Astrocyte (in vitro differentiated cells and primary cell): ENCODE measurements at regions not wholly inside any gene's neighbourhood (a gene's known extent, or its start where the extent isn't known, plus 50 kb on each side); places are given as distances from the start of the nearest gene placed in this dataset.

Experiments used
- DNase-seq: peaks from one replicate; pipeline ENCODE4 v3.0.0-alpha.2; 2010; ENCODE audit warnings: low read depth
- FAIRE-seq: peaks from 2 replicates; lab custom pipeline; 2011; peaks lifted over from hg19 to GRCh38; lab: Jason Lieb, UNC
- H2AFZ ChIP-seq: 2 replicates; pipeline ENCODE4 v1.6.0; 2012; ENCODE audit warnings: low read depth, low read length, inconsistent platforms
- H3K27ac ChIP-seq: 2 replicates; pipeline ENCODE4 v1.5.1; 2011; ENCODE audit warnings: low read depth, low read length, inconsistent platforms
- H3K27me3 ChIP-seq: 2 replicates; pipeline ENCODE4 v1.6.0; 2011; ENCODE audit warnings: low read length, inconsistent platforms; ENCODE audit not compliant: insufficient read depth
- H3K36me3 ChIP-seq: 2 replicates; pipeline ENCODE4 v1.5.1; 2011; ENCODE audit warnings: low read length, inconsistent platforms; ENCODE audit not compliant: insufficient read depth
- H3K4me1 ChIP-seq: 2 replicates; pipeline ENCODE4 v1.5.1; 2011; ENCODE audit warnings: low read length, inconsistent platforms; ENCODE audit not compliant: insufficient read depth
- H3K4me2 ChIP-seq: 2 replicates; pipeline ENCODE4 v1.6.0; 2012; ENCODE audit warnings: low read length, inconsistent platforms
- H3K4me3 ChIP-seq: 2 replicates; pipeline ENCODE4 v1.5.1; 2011; ENCODE audit warnings: low read depth, mild to moderate bottlenecking, low read length, inconsistent platforms; ENCODE audit not compliant: insufficient read depth
- H3K79me2 ChIP-seq: 2 replicates; pipeline ENCODE4 v1.6.0; 2012; ENCODE audit warnings: mild to moderate bottlenecking, low read length, inconsistent platforms; ENCODE audit not compliant: insufficient read depth
- H3K9ac ChIP-seq: 2 replicates; pipeline ENCODE4 v1.6.0; 2012; ENCODE audit warnings: mild to moderate bottlenecking, low read length, inconsistent platforms
- H3K9me3 ChIP-seq: 2 replicates; pipeline ENCODE4 v1.5.1; 2012; ENCODE audit warnings: low read depth, mild to moderate bottlenecking, low read length, inconsistent platforms; ENCODE audit not compliant: insufficient read depth
- H4K20me1 ChIP-seq: 2 replicates; pipeline ENCODE4 v1.6.0; 2012; ENCODE audit warnings: low read length, inconsistent platforms; ENCODE audit not compliant: insufficient read depth
- H3K27ac Mint-ChIP-seq: one replicate; pipeline ENCODE4 v1.8.0; 2021; ENCODE audit warnings: mild to moderate bottlenecking, mixed read lengths; ENCODE audit not compliant: unreplicated experiment
- H3K27me3 Mint-ChIP-seq: one replicate; pipeline ENCODE4 v1.8.0; 2021; ENCODE audit warnings: low read depth, mixed read lengths; ENCODE audit not compliant: unreplicated experiment
- H3K36me3 Mint-ChIP-seq: one replicate; pipeline ENCODE4 v1.8.0; 2021; ENCODE audit warnings: low read depth, mixed read lengths; ENCODE audit not compliant: unreplicated experiment
- H3K4me1 Mint-ChIP-seq: one replicate; pipeline ENCODE4 v1.8.0; 2021; ENCODE audit warnings: low read depth, mixed read lengths; ENCODE audit not compliant: unreplicated experiment
- H3K4me3 Mint-ChIP-seq: one replicate; pipeline ENCODE4 v1.8.0; 2021; ENCODE audit warnings: mild to moderate bottlenecking, moderate library complexity, mixed read lengths; ENCODE audit not compliant: unreplicated experiment
- H3K9me3 Mint-ChIP-seq: one replicate; pipeline ENCODE4 v1.8.0; 2021; ENCODE audit warnings: mild to moderate bottlenecking, mixed read lengths; ENCODE audit not compliant: unreplicated experiment
- CTCF ChIP-seq: IDR thresholded peaks from 2 replicates; pipeline ENCODE4 v1.5.1; 2011; ENCODE audit warnings: low read depth, mild to moderate bottlenecking, inconsistent platforms, low read length, moderate library complexity; ENCODE audit not compliant: insufficient read depth
- EZH2 ChIP-seq: IDR thresholded peaks from 2 replicates; pipeline ENCODE4 v1.6.1; 2012; ENCODE audit warnings: mild to moderate bottlenecking, low read length, inconsistent platforms; ENCODE audit not compliant: insufficient read depth

GRCh38 chr9:73847536-73847935 is 649.6 kb upstream of the RORB start:
- H3K4me3 ChIP-seq, result no peak overlapping the region
- DNase-seq (no peak), FAIRE-seq (no peak)
- Mint-ChIP-seq H3K36me3 (no peaks in the 10 kb centered on the region), H3K27ac (no peak overlapping the region), H3K4me3 (no peak overlapping the region), H3K4me1 (no peaks in the 10 kb centered on the region), H3K27me3 (no peaks in the 10 kb centered on the region), H3K9me3 (no peaks in the 10 kb centered on the region)
- H3K27ac ChIP-seq, result no peak overlapping the region
- peak overlapping the region; percentile 8 for H3K4me2 ChIP-seq
- no peaks in the 10 kb centered on the region for H4K20me1 ChIP-seq
- no peaks in the 10 kb centered on the region for H3K36me3 ChIP-seq
- TF ChIP-seq CTCF, result no peak
- no peak for TF ChIP-seq EZH2
- H3K9ac ChIP-seq, result no peak overlapping the region
- H2AFZ ChIP-seq, result peak overlapping the region; percentile 9
- H3K27me3 ChIP-seq, result no peaks in the 10 kb centered on the region
- H3K9me3 ChIP-seq, result no peaks in the 10 kb centered on the region
- no peaks in the 10 kb centered on the region for H3K4me1 ChIP-seq
- no peaks in the 10 kb centered on the region for H3K79me2 ChIP-seq

- H2AFZ ChIP-seq, result no peak overlapping the region
- Mint-ChIP-seq H3K27me3 (no peaks in the 10 kb centered on the region), H3K4me1 (no peaks in the 10 kb centered on the region), H3K36me3 (no peaks in the 10 kb centered on the region), H3K9me3 (no peaks in the 10 kb centered on the region), H3K27ac (no peak overlapping the region), H3K4me3 (no peak overlapping the region)
- H3K9me3 ChIP-seq, result no peaks in the 10 kb centered on the region
- H3K4me1 ChIP-seq, result no peaks in the 10 kb centered on the region
- H3K79me2 ChIP-seq, result no peaks in the 10 kb centered on the region
- no peak for FAIRE-seq
- no peak for TF ChIP-seq CTCF
- no peak for TF ChIP-seq EZH2
- H4K20me1 ChIP-seq, result no peaks in the 10 kb centered on the region
- H3K27ac ChIP-seq, result no peak overlapping the region
- H3K4me3 ChIP-seq, result no peak overlapping the region
- H3K4me2 ChIP-seq, result no peak overlapping the region
- no peaks in the 10 kb centered on the region for H3K27me3 ChIP-seq
- H3K9ac ChIP-seq, result no peak overlapping the region
- no peaks in the 10 kb centered on the region for H3K36me3 ChIP-seq
- DNase-seq, result no peak
Observed at GRCh38 chr9:73853549-73853948, 643.6 kb upstream of the RORB start.

GRCh38 chr9:73855206-73855605 is 641.9 kb upstream of the RORB start:
- Histone ChIP-seq H3K4me3 (no peak overlapping the region), H3K27me3 (no peaks in the 10 kb centered on the region), H3K4me1 (no peaks in the 10 kb centered on the region), H2AFZ (no peak overlapping the region), H3K9ac (no peak overlapping the region), H3K9me3 (no peaks in the 10 kb centered on the region), H4K20me1 (no peaks in the 10 kb centered on the region), H3K27ac (no peak overlapping the region), H3K4me2 (no peak overlapping the region), H3K36me3 (no peaks in the 10 kb centered on the region), H3K79me2 (no peaks in the 10 kb centered on the region)
- Mint-ChIP-seq H3K27me3 (no peaks in the 10 kb centered on the region), H3K4me1 (no peaks in the 10 kb centered on the region), H3K36me3 (no peaks in the 10 kb centered on the region), H3K9me3 (no peaks in the 10 kb centered on the region), H3K4me3 (no peak overlapping the region), H3K27ac (no peak overlapping the region)
- FAIRE-seq, result no peak
- no peak for TF ChIP-seq CTCF
- TF ChIP-seq EZH2, result no peak
- no peak for DNase-seq
